Stomach (tissue), 8 donors: ENCODE measurements at regions not wholly inside any gene's neighbourhood (a gene's known extent, or its start where the extent isn't known, plus 50 kb on each side); places are given as distances from the start of the nearest gene placed in this dataset.

Experiments used
- DNase-seq, 2 donors: peaks; one replicate each; pipeline versions ENCODE4 v3.0.0 to v3.0.0-alpha.2; 2013 to 2019
- H3K27ac ChIP-seq, 5 donors: fragments of 200-600 bp in 4 of 5; sonication (generic) in 4 of 5; one replicate each; pipeline ENCODE4 v1.5.1; 2013 to 2019; ENCODE audit warnings: mild to moderate bottlenecking in 1 of 5, moderate library complexity in 1 of 5
- H3K27me3 ChIP-seq, 3 donors: fragments of 200-600 bp; sonication (generic); one replicate each; pipeline ENCODE4 v1.5.1; 2017 to 2019; ENCODE audit warnings: mixed run types in 1 of 3
- H3K36me3 ChIP-seq, 4 donors: fragments of 200-600 bp; sonication (generic); 1 replicate in 3 of 4; 2 replicates in 1 of 4; pipeline ENCODE4 v1.5.1; 2016 to 2019
- H3K4me1 ChIP-seq, 4 donors: fragments of 200-600 bp; sonication (generic); one replicate each; pipeline ENCODE4 v1.5.1; 2016 to 2019
- H3K4me3 ChIP-seq, 4 donors: fragments of 200-600 bp; sonication (generic) in 3 of 4; one replicate each; pipeline ENCODE4 v1.5.1; 2016 to 2019; ENCODE audit warnings: mild to moderate bottlenecking in 1 of 4
- H3K9me3 ChIP-seq, 4 donors: fragments of 200-600 bp; sonication (generic); one replicate each; pipeline ENCODE4 v1.5.1; 2016 to 2019
- CTCF ChIP-seq, 7 experiments: fragments of 450-650 bp in 4 of 7; fragments of 200-600 bp in 3 of 7; sonication (generic) in 3 of 7; IDR thresholded peaks; one replicate each; pipeline ENCODE4 v1.5.1; 2016 to 2019; ENCODE audit warnings: antibody characterized with exemption in 7 of 7, control low read depth in 2 of 7, mild to moderate bottlenecking in 1 of 7
- EP300 ChIP-seq: sonication (generic); formaldehyde crosslinking; IDR thresholded peaks from one replicate; pipeline ENCODE4 v1.6.1; 2017; ENCODE audit warnings: antibody characterized with exemption
- POLR2A ChIP-seq, 4 donors: fragments of 450-650 bp; IDR thresholded peaks; one replicate each; pipeline ENCODE4 v1.6.1; 2016; ENCODE audit warnings: antibody characterized with exemption in 4 of 4, control low read depth in 2 of 4, mild to moderate bottlenecking in 1 of 4, moderate library complexity in 1 of 4
- POLR2AphosphoS5 ChIP-seq, 3 donors: sonication (generic); formaldehyde crosslinking; IDR thresholded peaks; one replicate each; pipeline ENCODE4 v1.6.1; 2016; ENCODE audit warnings: antibody characterized with exemption in 3 of 3
- WGBS, 5 donors: extraction: QIAGEN DNeasy Blood & Tissue Kit in 3 of 5; methylation state at CpG; one replicate each; pipeline versions ENCODE4 v1.1.5 to v1.1.7; 2013 to 2018; 5-methylcytosine and 5-hydroxymethylcytosine counted together
- intact Hi-C: fragments of 100-400 bp; cut with DNase I; formaldehyde crosslinking; loops from one replicate; pipeline ENCODE4 v1.15.1; 2023; ENCODE audit warnings: low total_unique reads
- donor health status: healthy with polysubstance abuse.
- donor health status: Bipolar disorder and iron deficiency.
- donor health status: healthy.

DNA sequence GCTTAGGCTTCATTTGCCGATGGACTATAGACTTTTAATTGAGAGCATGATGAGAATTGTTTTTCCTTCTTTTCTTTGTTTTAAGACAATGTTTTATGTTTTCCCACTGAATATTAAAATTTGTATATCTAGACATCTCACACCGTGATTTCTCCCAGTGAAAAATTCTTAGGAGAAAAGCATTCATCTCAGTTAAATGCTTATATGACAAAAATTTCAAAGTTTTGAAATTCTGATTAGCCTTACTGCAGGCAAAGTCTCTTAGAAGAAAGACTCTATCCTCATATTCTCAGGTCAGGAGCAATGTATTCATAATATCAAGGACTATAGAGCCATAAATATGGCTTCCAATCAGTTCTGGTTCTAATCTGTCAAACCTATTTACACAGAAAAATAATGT is 2085.0 kb downstream of the NCAM2 start:
- no peak for TF ChIP-seq POLR2AphosphoS5 (IDR thresholded peaks at IDR 0.05)
- TF ChIP-seq EP300: no peak
- TF ChIP-seq CTCF (IDR thresholded peaks at IDR 0.05): no peak
- no peak for TF ChIP-seq POLR2A (IDR thresholded peaks at IDR 0.05)
- H3K27me3 ChIP-seq: no peaks in the 10 kb centered on the region
- H3K27ac ChIP-seq: no peak overlapping the region
- H3K36me3 ChIP-seq: no peaks in the 10 kb centered on the region
- H3K4me3 ChIP-seq: no peak overlapping the region
- no peaks in the 10 kb centered on the region for H3K4me1 ChIP-seq
- H3K9me3 ChIP-seq: peaks cover 0 to 15% (median 0%) of the 10 kb centered on the region in 4 donors
- WGBS, 5 donors: 44 to 91% (median 82%) methylated on average over 2 of the region's 2 CpGs
- DNase-seq: no peak
- intact Hi-C loops: no loop called here

DNA sequence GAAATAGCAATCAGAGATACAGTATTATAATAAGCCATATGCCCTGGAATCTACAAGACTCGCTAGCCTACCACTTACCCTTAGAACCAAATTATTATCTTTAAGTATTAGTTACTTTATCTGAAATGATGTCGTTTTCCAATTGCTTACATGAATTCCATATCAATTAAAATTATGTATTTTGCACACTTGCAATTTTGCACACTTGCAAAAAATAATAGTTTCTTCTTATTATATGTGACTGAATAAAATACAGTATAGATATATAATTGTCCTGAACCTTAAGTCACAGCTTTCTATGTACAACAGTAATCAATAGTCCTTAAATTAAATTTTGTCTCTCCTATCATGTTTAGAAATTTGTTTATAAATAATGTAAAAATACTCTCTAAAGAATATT is 2095.1 kb downstream of the NCAM2 start:
- WGBS, 5 donors: 64 to 77% (median 69%) methylated on average over 2 of the region's 2 CpGs
- H3K4me3 ChIP-seq: no peak overlapping the region
- TF ChIP-seq POLR2A (IDR thresholded peaks at IDR 0.05) (no peak), POLR2AphosphoS5 (IDR thresholded peaks at IDR 0.05) (no peak), EP300 (no peak), CTCF (IDR thresholded peaks at IDR 0.05) (no peak)
- no peak for DNase-seq
- H3K9me3 ChIP-seq: peaks cover 0 to 32% (median 9%) of the 10 kb centered on the region in 4 donors
- no peak overlapping the region for H3K27ac ChIP-seq
- intact Hi-C loops: no loop called here
- no peaks in the 10 kb centered on the region for H3K27me3 ChIP-seq
- H3K4me1 ChIP-seq: no peaks in the 10 kb centered on the region
- H3K36me3 ChIP-seq: no peaks in the 10 kb centered on the region

- H3K27me3 ChIP-seq: no peaks in the 10 kb centered on the region
- no peak overlapping the region for H3K4me3 ChIP-seq
- peaks cover 0 to 28% (median 5%) of the 10 kb centered on the region in 4 donors for H3K9me3 ChIP-seq
- TF ChIP-seq CTCF (IDR thresholded peaks at IDR 0.05) (no peak), POLR2A (IDR thresholded peaks at IDR 0.05) (no peak), POLR2AphosphoS5 (IDR thresholded peaks at IDR 0.05) (no peak), EP300 (no peak)
- no peaks in the 10 kb centered on the region for H3K4me1 ChIP-seq
- no peak overlapping the region for H3K27ac ChIP-seq
- no peak for DNase-seq
- H3K36me3 ChIP-seq: no peaks in the 10 kb centered on the region
- intact Hi-C loops: no loop called here
These were observed 2101.0 kb downstream of the NCAM2 start for GRCh38 chr21:23099185-23099584.

- WGBS, 5 donors: 94 to 97% (median 96%) methylated on average over 14 of the region's 14 CpGs
- no peaks in the 10 kb centered on the region for H3K36me3 ChIP-seq
- intact Hi-C loops: no loop called here
These were observed 2102.9 kb downstream of the NCAM2 start for GRCh38 chr21:23101111-23101510.

More at GRCh38 chr21:23101111-23101510, 2102.9 kb downstream of the NCAM2 start:
- H3K4me3 ChIP-seq: no peak overlapping the region
- no peak for TF ChIP-seq CTCF (IDR thresholded peaks at IDR 0.05)
- TF ChIP-seq POLR2A (IDR thresholded peaks at IDR 0.05): no peak
- TF ChIP-seq POLR2AphosphoS5 (IDR thresholded peaks at IDR 0.05): no peak
- TF ChIP-seq EP300: no peak
- no peak overlapping the region for H3K27ac ChIP-seq
- peaks cover 0 to 28% (median 5%) of the 10 kb centered on the region in 4 donors for H3K9me3 ChIP-seq
- no peaks in the 10 kb centered on the region for H3K4me1 ChIP-seq
- no peaks in the 10 kb centered on the region for H3K27me3 ChIP-seq
- DNase-seq: no peak
